ENCODE measurements at regions not wholly inside any gene's neighbourhood (a gene's known extent, or its start where the extent isn't known, plus 50 kb on each side); places are given as distances from the start of the nearest gene placed in this dataset.
"Not testable (repeated sequence)": the region's sequence is repeated elsewhere in the genome, so short reads cannot be mapped to it uniquely, and the experiment has no call there.

GRCh38 chr7:94706996-94707740 lies 51.2 kb upstream of the SGCE start:
- no peak for TF ChIP-seq CTCF (IDR thresholded peaks at IDR 0.05; ENCODE audit: low read depth, low read length)
- DNase-seq (ENCODE audit: extremely low read depth, low read depth) = no peak

GRCh38 chr7:94710256-94710655 lies 54.3 kb upstream of the SGCE start:
- TF ChIP-seq CTCF (IDR thresholded peaks at IDR 0.05; ENCODE audit: low read depth, low read length) = no peak
- DNase-seq (ENCODE audit: extremely low read depth, low read depth) = no peak

GRCh38 chr7:94722360-94722759 lies 66.4 kb upstream of the SGCE start:
- DNase-seq (ENCODE audit: extremely low read depth, low read depth) = not testable (repeated sequence)

GRCh38 chr7:94728893-94729292 lies 73.0 kb upstream of the SGCE start:
- DNase-seq (ENCODE audit: extremely low read depth, low read depth) = not testable (repeated sequence)

GRCh38 chr7:94738071-94738470 lies 82.1 kb upstream of the SGCE start:
- TF ChIP-seq CTCF (IDR thresholded peaks at IDR 0.05; ENCODE audit: low read depth, low read length) = no peak
- DNase-seq (ENCODE audit: extremely low read depth, low read depth) = no peak

- TF ChIP-seq CTCF (IDR thresholded peaks at IDR 0.05; ENCODE audit: low read depth, low read length) = no peak
Observed at GRCh38 chr7:94739180-94739579, 83.2 kb upstream of the SGCE start.

GRCh38 chr7:94740509-94740908 lies 84.6 kb upstream of the SGCE start:
- TF ChIP-seq CTCF (IDR thresholded peaks at IDR 0.05; ENCODE audit: low read depth, low read length) = no peak
- DNase-seq (ENCODE audit: extremely low read depth, low read depth) = no peak

More at GRCh38 chr7:94739180-94739579, 83.2 kb upstream of the SGCE start:
- DNase-seq (ENCODE audit: extremely low read depth, low read depth) = no peak

DNA sequence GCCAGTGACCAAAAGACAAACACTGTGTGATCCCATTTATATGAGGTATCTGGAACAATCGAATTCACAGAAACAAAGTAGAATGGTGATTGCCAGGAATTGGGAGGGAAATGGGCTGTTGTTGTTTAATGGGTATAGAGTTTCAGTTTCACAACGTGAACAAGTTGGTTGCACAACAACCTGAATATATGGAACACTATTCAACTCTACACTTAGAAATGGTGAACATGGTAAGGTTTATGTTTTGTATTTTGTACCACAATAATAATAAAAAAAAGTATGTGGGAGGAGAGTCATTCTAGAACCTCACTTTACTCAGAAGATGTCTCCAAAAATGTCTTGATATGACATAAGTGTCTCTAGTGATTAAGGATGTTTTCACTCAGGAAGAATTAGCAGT lies 85.2 kb upstream of the SGCE start:
- TF ChIP-seq CTCF (IDR thresholded peaks at IDR 0.05; ENCODE audit: low read depth, low read length) = no peak
- DNase-seq (ENCODE audit: extremely low read depth, low read depth) = no peak

Data from AG09319 (cell line).